Forelimb muscle (tissue), 1 donor: ENCODE measurements at regions not wholly inside any gene's neighbourhood (a gene's known extent, or its start where the extent isn't known, plus 50 kb on each side); places are given as distances from the start of the nearest gene placed in this dataset.

Source experiments
- DNase-seq: peaks from one replicate; pipeline ENCODE4 v3.0.0-alpha.2; 2013; ENCODE audit warnings: low read depth

- no peak for DNase-seq
Measured at GRCh38 chr5:39606591-39606990, 181.8 kb upstream of the DAB2 start.

GRCh38 chr5:39605588-39606575 lies 181.1 kb upstream of the DAB2 start:
- DNase-seq, result no peak

- DNase-seq, result no peak
Measured at GRCh38 chr5:39605145-39605544, 180.4 kb upstream of the DAB2 start.

- no peak for DNase-seq
Measured at GRCh38 chr5:39604491-39604890, 179.7 kb upstream of the DAB2 start.

GRCh38 chr5:39599721-39600431 lies 175.1 kb upstream of the DAB2 start:
- no peak for DNase-seq

- no peak for DNase-seq
Measured at GRCh38 chr5:39598661-39599248, 174.0 kb upstream of the DAB2 start.

GRCh38 chr5:39588179-39588578 lies 163.4 kb upstream of the DAB2 start:
- DNase-seq, result no peak

- no peak for DNase-seq
Measured at GRCh38 chr5:39587675-39588074, 162.9 kb upstream of the DAB2 start.

GRCh38 chr5:39586185-39586584 lies 161.4 kb upstream of the DAB2 start:
- no peak for DNase-seq

- DNase-seq, result no peak
Measured at GRCh38 chr5:39584927-39585326, 160.1 kb upstream of the DAB2 start.

- peak; percentile 67 for DNase-seq
Measured at GRCh38 chr5:39580702-39581453, 156.1 kb upstream of the DAB2 start.

- no peak for DNase-seq
Measured at GRCh38 chr5:39579750-39580149, 155.0 kb upstream of the DAB2 start.

GRCh38 chr5:39578887-39579497 lies 154.2 kb upstream of the DAB2 start:
- DNase-seq, result peak; percentile 32

- no peak for DNase-seq
Measured at GRCh38 chr5:39577529-39577928, 152.7 kb upstream of the DAB2 start.

- DNase-seq, result peak; percentile 41
Measured at GRCh38 chr5:39570403-39571027, 145.7 kb upstream of the DAB2 start.

GRCh38 chr5:39569857-39570256 lies 145.1 kb upstream of the DAB2 start:
- DNase-seq, result no peak

GRCh38 chr5:39566891-39567290 lies 142.1 kb upstream of the DAB2 start:
- DNase-seq, result no peak

- DNase-seq, result no peak
Measured at GRCh38 chr5:39566029-39566428, 141.2 kb upstream of the DAB2 start.

- DNase-seq, result no peak
Measured at GRCh38 chr5:39561421-39561820, 136.6 kb upstream of the DAB2 start.

GRCh38 chr5:39560726-39561125 lies 135.9 kb upstream of the DAB2 start:
- no peak for DNase-seq

- no peak for DNase-seq
Measured at GRCh38 chr5:39559923-39560322, 135.1 kb upstream of the DAB2 start.
